HEK293 (cell line): ENCODE measurements at regions not wholly inside any gene's neighbourhood (a gene's known extent, or its start where the extent isn't known, plus 50 kb on each side); places are given as distances from the start of the nearest gene placed in this dataset.

Source experiments
- CTCF ChIA-PET: fragments of 350-600 bp; formaldehyde crosslinking; extraction: SDS; loops from one replicate; lab custom pipeline; 2021; ENCODE audit warnings: antibody characterized with exemption; lab: Yijun Ruan, JAX
- POLR2A ChIA-PET: fragments of 300-600 bp; formaldehyde crosslinking; extraction: SDS; loops from one replicate; lab custom pipeline; 2020; ENCODE audit warnings: antibody characterized with exemption, inconsistent platforms; lab: Yijun Ruan, JAX
- H3K27ac ChIP-seq: fragments of 200-500 bp; sonication (Bioruptor generic); 2 replicates; pipeline ENCODE4 v1.5.1; 2014; ENCODE audit warnings: low read depth, low read length, control low read depth, inconsistent platforms; ENCODE audit errors: extremely low read depth
- H3K36me3 ChIP-seq, 2 experiments: fragments of 200-500 bp in 1 of 2; sonication (Bioruptor generic) in 1 of 2; 1 replicate in 1 of 2; 2 replicates in 1 of 2; pipeline ENCODE4 v1.5.1; 2014 to 2017; ENCODE audit warnings: inconsistent platforms in 2 of 2, low read length in 2 of 2; ENCODE audit not compliant: control insufficient read depth in 2 of 2, insufficient read depth in 1 of 2
- H3K4me1 ChIP-seq: fragments of 200-500 bp; sonication (Bioruptor generic); 2 replicates; pipeline ENCODE4 v1.5.1; 2014; ENCODE audit warnings: mild to moderate bottlenecking, low read length, inconsistent platforms; ENCODE audit not compliant: control insufficient read depth, insufficient read depth
- H3K4me3 ChIP-seq: 2 replicates; pipeline ENCODE4 v1.5.1; 2011; ENCODE audit warnings: low read depth, mild to moderate bottlenecking, control low read depth, low read length, moderate library complexity
- H3K9me3 ChIP-seq: fragments of 200-500 bp; sonication (Bioruptor generic); 2 replicates; pipeline ENCODE4 v1.5.1; 2014; ENCODE audit warnings: low read depth, low read length, inconsistent platforms; ENCODE audit not compliant: control insufficient read depth, insufficient read depth
- BCL11B ChIP-seq: fragments of 450-650 bp; formaldehyde crosslinking; IDR thresholded peaks from 2 replicates; pipeline ENCODE4 v1.5.1; 2016; ENCODE audit warnings: low read depth, missing biosample characterization, missing genetic modification characterization
- GLI4 ChIP-seq: fragments of 450-650 bp; formaldehyde crosslinking; IDR thresholded peaks from 2 replicates; pipeline ENCODE4 v1.5.1; 2016; ENCODE audit warnings: missing biosample characterization, missing genetic modification characterization
- IKZF3 ChIP-seq: fragments of 450-650 bp; IDR thresholded peaks from 2 replicates; pipeline ENCODE4 v1.5.0; 2018; ENCODE audit warnings: missing biosample characterization, mild to moderate bottlenecking, missing genetic modification characterization, moderate library complexity
- KLF1 ChIP-seq: fragments of 450-650 bp; formaldehyde crosslinking; IDR thresholded peaks from 2 replicates; pipeline ENCODE4 v1.5.1; 2016; ENCODE audit warnings: missing biosample characterization, missing genetic modification characterization
- KLF17 ChIP-seq: fragments of 450-650 bp; formaldehyde crosslinking; IDR thresholded peaks from 2 replicates; pipeline ENCODE4 v1.5.1; 2016; ENCODE audit warnings: missing biosample characterization, missing genetic modification characterization
- KLF8 ChIP-seq: fragments of 450-650 bp; formaldehyde crosslinking; IDR thresholded peaks from 2 replicates; pipeline ENCODE4 v1.5.1; 2016; ENCODE audit warnings: missing biosample characterization, missing genetic modification characterization
- PATZ1 ChIP-seq: fragments of 450-650 bp; formaldehyde crosslinking; IDR thresholded peaks from 2 replicates; pipeline ENCODE4 v1.5.1; 2016; ENCODE audit warnings: missing biosample characterization, missing genetic modification characterization
- SP2 ChIP-seq: fragments of 450-650 bp; formaldehyde crosslinking; IDR thresholded peaks from 2 replicates; pipeline ENCODE4 v1.5.1; 2016; ENCODE audit warnings: missing biosample characterization, missing genetic modification characterization
- YY2 ChIP-seq: fragments of 450-650 bp; formaldehyde crosslinking; IDR thresholded peaks from 2 replicates; pipeline ENCODE4 v1.5.1; 2016; ENCODE audit warnings: missing biosample characterization, missing genetic modification characterization
- ZBTB20 ChIP-seq: fragments of 450-650 bp; formaldehyde crosslinking; IDR thresholded peaks from 2 replicates; pipeline ENCODE4 v1.5.1; 2016; ENCODE audit warnings: missing biosample characterization, missing genetic modification characterization
- ZBTB26 ChIP-seq: fragments of 450-650 bp; formaldehyde crosslinking; optimal IDR thresholded peaks from 2 replicates; pipeline ENCODE3; 2016; ENCODE audit warnings: missing biosample characterization, mild to moderate bottlenecking, missing genetic modification characterization
- ZBTB48 ChIP-seq: fragments of 450-650 bp; formaldehyde crosslinking; IDR thresholded peaks from 2 replicates; pipeline ENCODE4 v1.5.1; 2016; ENCODE audit warnings: missing biosample characterization, missing genetic modification characterization
- ZNF146 ChIP-seq: fragments of 450-650 bp; formaldehyde crosslinking; IDR thresholded peaks from 2 replicates; pipeline ENCODE4 v1.5.1; 2016; ENCODE audit warnings: missing biosample characterization, missing genetic modification characterization
- ZNF335 ChIP-seq: fragments of 450-650 bp; formaldehyde crosslinking; conservative IDR thresholded peaks from 2 replicates; pipeline ENCODE4 v1.5.1; 2016; ENCODE audit warnings: missing biosample characterization, missing genetic modification characterization
- ZNF341 ChIP-seq: fragments of 450-650 bp; formaldehyde crosslinking; IDR thresholded peaks from 2 replicates; pipeline ENCODE4; 2016; ENCODE audit warnings: low read depth, missing biosample characterization, missing genetic modification characterization
- ZNF394 ChIP-seq: fragments of 450-650 bp; formaldehyde crosslinking; IDR thresholded peaks from 2 replicates; pipeline ENCODE4 v1.5.1; 2016; ENCODE audit warnings: missing biosample characterization, missing genetic modification characterization, mild to moderate bottlenecking, moderate library complexity, borderline replicate concordance
- ZNF404 ChIP-seq: fragments of 450-650 bp; formaldehyde crosslinking; IDR thresholded peaks from 2 replicates; pipeline ENCODE4 v1.5.1; 2017; ENCODE audit warnings: missing biosample characterization, missing genetic modification characterization
- ZNF623 ChIP-seq: fragments of 450-650 bp; formaldehyde crosslinking; IDR thresholded peaks from 2 replicates; pipeline ENCODE4 v1.5.1; 2016; ENCODE audit warnings: missing biosample characterization, missing genetic modification characterization
- ZNF629 ChIP-seq: fragments of 450-650 bp; formaldehyde crosslinking; IDR thresholded peaks from 2 replicates; pipeline ENCODE4 v1.5.1; 2017; ENCODE audit warnings: missing biosample characterization, missing genetic modification characterization
- ZNF701 ChIP-seq: fragments of 450-650 bp; formaldehyde crosslinking; IDR thresholded peaks from 2 replicates; pipeline ENCODE4 v1.5.1; 2016; ENCODE audit warnings: missing biosample characterization, missing genetic modification characterization
- ZNF707 ChIP-seq: fragments of 450-650 bp; formaldehyde crosslinking; IDR thresholded peaks from 2 replicates; pipeline ENCODE4 v1.5.1; 2016; ENCODE audit warnings: missing biosample characterization, missing genetic modification characterization
- ZNF76 ChIP-seq: fragments of 450-650 bp; formaldehyde crosslinking; IDR thresholded peaks from 2 replicates; pipeline ENCODE4; 2016; ENCODE audit warnings: low read depth, missing biosample characterization, missing genetic modification characterization, borderline replicate concordance
- ZSCAN23 ChIP-seq: fragments of 450-650 bp; formaldehyde crosslinking; IDR thresholded peaks from 2 replicates; pipeline ENCODE4 v1.5.1; 2016; ENCODE audit warnings: missing biosample characterization, missing genetic modification characterization
- TF ChIP-seq, protein P1 (sequence below): fragments of 450-650 bp; formaldehyde crosslinking; IDR thresholded peaks from 2 replicates; pipeline ENCODE4 v1.5.1; 2016; ENCODE audit warnings: missing biosample characterization, missing genetic modification characterization, low read depth
- TF ChIP-seq, protein P2 (sequence below): fragments of 450-650 bp; formaldehyde crosslinking; IDR thresholded peaks from 2 replicates; pipeline ENCODE4 v1.5.1; 2016; ENCODE audit warnings: missing biosample characterization, missing genetic modification characterization

- no peak for TF ChIP-seq SP2
- no peak for TF ChIP-seq ZNF404
- no peak for TF ChIP-seq IKZF3
Observed at GRCh38 chr1:157237981-157238380, 99.8 kb upstream of the ETV3 start (continued).

DNA sequence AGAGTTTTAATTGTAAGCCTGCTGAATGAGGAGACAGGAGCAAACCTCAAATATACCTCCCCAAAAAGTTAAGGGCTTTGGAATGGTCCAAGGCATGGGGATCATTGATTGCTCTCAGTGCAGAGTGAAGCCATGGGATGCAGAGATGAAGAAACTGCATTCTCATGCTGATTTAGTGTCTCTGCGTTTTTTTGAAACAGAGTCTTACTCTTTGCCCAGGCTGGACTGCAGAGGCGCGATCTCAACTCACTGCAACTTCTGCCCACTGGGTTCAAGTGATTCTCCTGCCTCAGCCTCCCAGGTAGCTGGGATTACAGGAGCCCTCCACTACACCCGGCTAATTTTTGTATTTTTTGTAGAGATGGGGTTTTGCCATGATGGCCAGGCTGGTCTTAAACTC lies 99.3 kb upstream of the ETV3 start:
- no peaks in the 10 kb centered on the region for H3K4me1 ChIP-seq
- no peak overlapping the region for H3K4me3 ChIP-seq
- POLR2A ChIA-PET, result no interaction called here

GRCh38 chr1:157236072-157236471 lies 97.9 kb upstream of the ETV3 start:
- ChIA-PET CTCF (interaction anchor here (0.7 kb wide), 1 partner anchor 712 kb away, joined by 5 read pairs; no protein-coding TSS in a partner anchor), POLR2A (no interaction called here)
- TF ChIP-seq KLF17 (tag by site-specific recombination) (no peak), ZNF146 (tag by site-specific recombination) (no peak), ZSCAN23 (tag by site-specific recombination) (no peak), YY2 (no peak), ZNF335 (no peak), GLI4 (tag by site-specific recombination) (no peak), KLF1 (tag by site-specific recombination) (no peak), ZNF629 (tag by site-specific recombination) (no peak), BCL11B (no peak), ZBTB26 (tag by site-specific recombination) (no peak), ZNF76 (tag by site-specific recombination) (no peak), ZNF707 (tag by site-specific recombination) (no peak), ZNF394 (tag by site-specific recombination) (no peak), ZNF701 (no peak), ZBTB20 (no peak), ZNF341 (tag by site-specific recombination) (no peak), ZNF623 (tag by site-specific recombination) (no peak), KLF8 (tag by site-specific recombination) (no peak)
- TF ChIP-seq, protein P1, sequence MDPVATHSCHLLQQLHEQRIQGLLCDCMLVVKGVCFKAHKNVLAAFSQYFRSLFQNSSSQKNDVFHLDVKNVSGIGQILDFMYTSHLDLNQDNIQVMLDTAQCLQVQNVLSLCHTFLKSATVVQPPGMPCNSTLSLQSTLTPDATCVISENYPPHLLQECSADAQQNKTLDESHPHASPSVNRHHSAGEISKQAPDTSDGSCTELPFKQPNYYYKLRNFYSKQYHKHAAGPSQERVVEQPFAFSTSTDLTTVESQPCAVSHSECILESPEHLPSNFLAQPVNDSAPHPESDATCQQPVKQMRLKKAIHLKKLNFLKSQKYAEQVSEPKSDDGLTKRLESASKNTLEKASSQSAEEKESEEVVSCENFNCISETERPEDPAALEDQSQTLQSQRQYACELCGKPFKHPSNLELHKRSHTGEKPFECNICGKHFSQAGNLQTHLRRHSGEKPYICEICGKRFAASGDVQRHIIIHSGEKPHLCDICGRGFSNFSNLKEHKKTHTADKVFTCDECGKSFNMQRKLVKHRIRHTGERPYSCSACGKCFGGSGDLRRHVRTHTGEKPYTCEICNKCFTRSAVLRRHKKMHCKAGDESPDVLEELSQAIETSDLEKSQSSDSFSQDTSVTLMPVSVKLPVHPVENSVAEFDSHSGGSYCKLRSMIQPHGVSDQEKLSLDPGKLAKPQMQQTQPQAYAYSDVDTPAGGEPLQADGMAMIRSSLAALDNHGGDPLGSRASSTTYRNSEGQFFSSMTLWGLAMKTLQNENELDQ (tag by site-specific recombination), result no peak
- Histone ChIP-seq H3K27ac (no peak overlapping the region), H3K4me3 (no peak overlapping the region), H3K4me1 (no peaks in the 10 kb centered on the region), H3K9me3 (no peaks in the 10 kb centered on the region), H3K36me3 (no peaks in the 10 kb centered on the region)

More for the DNA sequence above, 99.3 kb upstream of the ETV3 start:
- TF ChIP-seq ZBTB48 (tag by site-specific recombination) (no peak), PATZ1 (tag by site-specific recombination) (no peak)
- TF ChIP-seq, protein P2, sequence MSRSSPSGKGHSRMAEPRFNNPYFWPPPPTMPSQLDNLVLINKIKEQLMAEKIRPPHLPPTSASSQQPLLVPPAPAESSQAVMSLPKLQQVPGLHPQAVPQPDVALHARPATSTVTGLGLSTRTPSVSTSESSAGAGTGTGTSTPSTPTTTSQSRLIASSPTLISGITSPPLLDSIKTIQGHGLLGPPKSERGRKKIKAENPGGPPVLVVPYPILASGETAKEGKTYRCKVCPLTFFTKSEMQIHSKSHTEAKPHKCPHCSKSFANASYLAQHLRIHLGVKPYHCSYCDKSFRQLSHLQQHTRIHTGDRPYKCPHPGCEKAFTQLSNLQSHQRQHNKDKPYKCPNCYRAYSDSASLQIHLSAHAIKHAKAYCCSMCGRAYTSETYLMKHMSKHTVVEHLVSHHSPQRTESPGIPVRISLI (tag by site-specific recombination), result no peak
- Histone ChIP-seq H3K9me3 (no peaks in the 10 kb centered on the region), H3K27ac (no peak overlapping the region), H3K36me3 (no peaks in the 10 kb centered on the region)
- CTCF ChIA-PET, result no interaction called here
